Body of pancreas (tissue), 4 donors: ENCODE measurements at regions not wholly inside any gene's neighbourhood (a gene's known extent, or its start where the extent isn't known, plus 50 kb on each side); places are given as distances from the start of the nearest gene placed in this dataset.
"Not testable (repeated sequence)": the region's sequence is repeated elsewhere in the genome, so short reads cannot be mapped to it uniquely, and the experiment has no call there.

Source experiments
- ATAC-seq: fragments of 150-250 bp; one replicate; pipeline ENCODE4 v1.9.1; 2016
- DNase-seq, 4 donors: peaks; one replicate each; pipeline ENCODE4 v3.0.0-alpha.2; 2019
- H3K27ac ChIP-seq, 4 donors: fragments of 200-600 bp; sonication (generic); 1 replicate in 3 of 4; 2 replicates in 1 of 4; pipeline versions ENCODE4 v1.5.1 to v1.6.1; 2016 to 2019; ENCODE audit warnings: mild to moderate bottlenecking in 1 of 4, mixed read lengths in 1 of 4, moderate library complexity in 1 of 4
- H3K27me3 ChIP-seq, 2 donors: fragments of 200-600 bp; sonication (generic); one replicate each; pipeline ENCODE4 v1.6.0; 2016; ENCODE audit warnings: mild to moderate bottlenecking in 1 of 2
- H3K36me3 ChIP-seq, 2 donors: fragments of 200-600 bp; sonication (generic); replicated peaks in 1 of 2; 2 replicates each; pipeline ENCODE4 v1.5.1; 2016; ENCODE audit warnings: low read depth in 2 of 2; ENCODE audit not compliant: insufficient read depth in 1 of 2
- H3K4me1 ChIP-seq: fragments of 200-600 bp; sonication (generic); one replicate; pipeline ENCODE4 v1.6.0; 2016
- H3K4me3 ChIP-seq, 2 donors: fragments of 200-600 bp; sonication (generic); 1 replicate in 1 of 2; 2 replicates in 1 of 2; pipeline ENCODE4 v1.5.1; 2016 to 2019
- H3K9me3 ChIP-seq, 3 donors: fragments of 200-600 bp; sonication (generic); 1 replicate in 2 of 3; 2 replicates in 1 of 3; pipeline ENCODE4 v1.5.1; 2016
- CTCF ChIP-seq, 7 experiments: fragments of 450-650 bp in 4 of 7; fragments of 200-600 bp in 3 of 7; sonication (generic) in 3 of 7; IDR thresholded peaks; one replicate each; pipeline ENCODE4 v1.5.1; 2016 to 2019; ENCODE audit warnings: antibody characterized with exemption in 7 of 7
- POLR2A ChIP-seq, 3 donors: fragments of 450-650 bp; IDR thresholded peaks; one replicate each; pipeline ENCODE4 v1.6.1; 2016; ENCODE audit warnings: antibody characterized with exemption in 3 of 3, mild to moderate bottlenecking in 2 of 3
- WGBS, 2 donors: methylation state at CpG; one replicate each; pipeline ENCODE4 v1.1.5; 2017; 5-methylcytosine and 5-hydroxymethylcytosine counted together
- intact Hi-C: fragments of 100-400 bp; cut with DNase I; formaldehyde crosslinking; loops from one replicate; pipeline ENCODE4 v1.15.1; 2023

DNA sequence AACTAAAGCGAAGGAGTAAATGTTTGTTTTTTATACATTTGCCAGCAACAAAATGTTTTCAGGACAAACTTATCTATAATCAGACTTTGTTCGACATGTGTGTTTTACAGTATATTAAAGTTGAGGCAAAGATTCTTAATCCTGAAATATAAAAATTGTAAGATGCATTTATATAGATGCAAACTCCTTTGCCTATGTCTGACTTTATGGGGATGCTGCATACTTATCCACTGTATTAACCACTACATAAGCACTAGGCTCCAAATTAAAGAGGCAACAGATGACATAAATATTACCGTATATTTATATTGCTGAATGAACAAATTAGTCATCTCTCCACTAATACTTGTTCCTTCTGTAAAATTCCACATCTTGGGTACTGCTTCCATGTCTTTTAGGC lies 882.7 kb upstream of the ARRDC3 start:
- no peak for ATAC-seq
- no peak for TF ChIP-seq CTCF (IDR thresholded peaks at IDR 0.05)
- TF ChIP-seq POLR2A (IDR thresholded peaks at IDR 0.05), result no peak
- H3K9me3 ChIP-seq, result no peaks in the 10 kb centered on the region
- H3K4me1 ChIP-seq, result no peaks in the 10 kb centered on the region
- H3K36me3 ChIP-seq, result no peaks in the 10 kb centered on the region
- intact Hi-C loops, result no loop called here
- H3K27ac ChIP-seq, result no peak overlapping the region
- H3K27me3 ChIP-seq, result no peaks in the 10 kb centered on the region
- H3K4me3 ChIP-seq, result no peak overlapping the region
- 69% methylated on average over 3 of the region's 3 CpGs for WGBS, 2 donors
- DNase-seq, result no peak

GRCh38 chr5:92255605-92256004 lies 872.5 kb upstream of the ARRDC3 start:
- H3K27me3 ChIP-seq, DNase-seq, ATAC-seq, intact Hi-C loops, H3K9me3 ChIP-seq, H3K36me3 ChIP-seq, H3K27ac ChIP-seq, H3K4me1 ChIP-seq, H3K4me3 ChIP-seq: not testable (repeated sequence)

GRCh38 chr5:92248518-92248917 lies 865.4 kb upstream of the ARRDC3 start:
- peaks cover 0 to 4% (median 2%) of the 10 kb centered on the region in 3 donors for H3K9me3 ChIP-seq
- H3K27me3 ChIP-seq, result no peaks in the 10 kb centered on the region
- H3K4me1 ChIP-seq, result no peaks in the 10 kb centered on the region
- WGBS, 2 donors, result 60 to 71% methylated on average over 6 of the region's 6 CpGs
- ATAC-seq (no peak), DNase-seq (no peak)
- TF ChIP-seq CTCF (IDR thresholded peaks at IDR 0.05) (no peak), POLR2A (IDR thresholded peaks at IDR 0.05) (no peak)
- no peaks in the 10 kb centered on the region for H3K36me3 ChIP-seq
- intact Hi-C loops, result no loop called here
- no peak overlapping the region for H3K27ac ChIP-seq
- H3K4me3 ChIP-seq, result no peak overlapping the region

DNA sequence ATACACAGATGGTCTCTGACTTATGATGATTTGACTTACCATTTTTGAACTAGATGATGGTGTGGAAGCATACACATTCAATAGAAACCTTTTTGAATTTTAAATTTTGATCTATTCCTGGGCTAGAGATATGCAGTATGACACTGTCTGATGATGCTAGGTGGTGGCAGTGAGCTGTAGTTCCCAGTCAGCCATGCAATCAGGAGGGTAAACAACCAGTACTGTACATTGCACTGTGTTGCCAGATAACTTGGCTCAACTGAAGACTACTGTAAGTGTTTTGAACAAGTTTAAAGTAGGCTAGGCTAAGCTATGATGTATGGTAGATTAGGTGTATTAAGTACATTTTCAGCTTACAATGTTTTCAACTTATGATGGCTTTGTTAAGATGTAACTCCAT lies 859.1 kb upstream of the ARRDC3 start:
- ATAC-seq (no peak), DNase-seq (no peak)
- Histone ChIP-seq H3K9me3 (no peaks in the 10 kb centered on the region), H3K27ac (no peak overlapping the region), H3K4me1 (no peaks in the 10 kb centered on the region), H3K27me3 (no peaks in the 10 kb centered on the region), H3K4me3 (no peak overlapping the region), H3K36me3 (no peaks in the 10 kb centered on the region)
- TF ChIP-seq POLR2A (IDR thresholded peaks at IDR 0.05), result no peak
- no peak for TF ChIP-seq CTCF (IDR thresholded peaks at IDR 0.05)
- intact Hi-C loops, result no loop called here

DNA sequence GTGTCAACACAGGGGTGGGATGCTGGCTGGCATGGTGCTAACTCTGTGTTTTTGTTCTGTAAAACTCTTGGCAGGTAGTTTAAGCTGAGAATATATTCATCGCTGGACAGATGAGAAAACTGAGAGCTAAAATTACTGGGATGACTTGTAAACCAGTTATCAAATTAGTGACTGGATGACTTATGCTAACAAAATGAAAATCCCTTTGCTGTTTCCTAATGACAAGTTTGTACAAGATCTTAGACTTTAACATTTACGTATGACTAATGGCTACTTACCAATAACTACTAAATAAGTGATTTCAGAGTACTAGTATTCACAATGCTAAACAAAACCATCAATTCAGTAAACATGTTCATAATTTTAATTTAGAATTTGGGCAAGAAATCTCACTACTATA lies 854.8 kb upstream of the ARRDC3 start:
- WGBS, 2 donors, result 76% methylated on average over 2 of the region's 2 CpGs
- intact Hi-C loops, result no loop called here

More for the DNA sequence above, 854.8 kb upstream of the ARRDC3 start:
- ATAC-seq (no peak), DNase-seq (no peak)
- Histone ChIP-seq H3K9me3 (no peaks in the 10 kb centered on the region), H3K27ac (no peak overlapping the region), H3K36me3 (no peaks in the 10 kb centered on the region), H3K27me3 (no peaks in the 10 kb centered on the region), H3K4me1 (no peaks in the 10 kb centered on the region), H3K4me3 (no peak overlapping the region)
- TF ChIP-seq CTCF (IDR thresholded peaks at IDR 0.05), result no peak
- TF ChIP-seq POLR2A (IDR thresholded peaks at IDR 0.05), result no peak
